K562 (cell line): ENCODE measurements at regions not wholly inside any gene's neighbourhood (a gene's known extent, or its start where the extent isn't known, plus 50 kb on each side); places are given as distances from the start of the nearest gene placed in this dataset.

ENCODE experiments used
- ATF1 ChIP-seq, 2 experiments: fragments of 450-650 bp in 1 of 2; IDR thresholded peaks; 2 replicates each; pipeline ENCODE4 v1.6.1; 2016; ENCODE audit warnings: missing compliant biosample characterization in 1 of 2, missing genetic modification characterization in 1 of 2
- ETV1 ChIP-seq: fragments of 450-650 bp; conservative IDR thresholded peaks from 2 replicates; pipeline ENCODE4 v1.6.1; 2016; ENCODE audit warnings: missing genetic modification characterization, control low read depth, low read depth, missing compliant biosample characterization
- EZH2 ChIP-seq: IDR thresholded peaks from 2 replicates; pipeline ENCODE4 v1.6.1; 2012; ENCODE audit warnings: low read depth, mild to moderate bottlenecking, inconsistent platforms, low read length, borderline replicate concordance
- KLF1 ChIP-seq: fragments of 450-650 bp; IDR thresholded peaks from 2 replicates; pipeline ENCODE4 v1.6.1; 2016; ENCODE audit warnings: missing genetic modification characterization, missing compliant biosample characterization
- NCOR1 ChIP-seq: fragments of 450-650 bp; IDR thresholded peaks from 2 replicates; pipeline ENCODE4 v1.6.1; 2016; ENCODE audit warnings: mild to moderate bottlenecking, moderate library complexity
- NRF1 ChIP-seq, 2 experiments: fragments of 450-650 bp; IDR thresholded peaks in 1 of 2; conservative IDR thresholded peaks in 1 of 2; 2 replicates each; pipeline ENCODE4 v1.6.1; 2014; ENCODE audit warnings: mild to moderate bottlenecking in 2 of 2
- U2AF2 ChIP-seq: fragments of 200-400 bp; formaldehyde crosslinking; optimal IDR thresholded peaks from 2 replicates; pipeline ENCODE3; 2017; ENCODE audit warnings: low read depth, mild to moderate bottlenecking, low read length
- ZKSCAN8 ChIP-seq: fragments of 200-800 bp; sonication (Bioruptor generic); IDR thresholded peaks from 2 replicates; pipeline ENCODE4 v1.6.1; 2016; ENCODE audit warnings: missing genetic modification characterization, missing compliant biosample characterization
- ZNF408 ChIP-seq: fragments of 250-450 bp; sonication (Bioruptor Pico); IDR thresholded peaks from 2 replicates; pipeline ENCODE4 v1.4.0; 2020; ENCODE audit warnings: low read depth, mild to moderate bottlenecking, moderate library complexity
- TF ChIP-seq, protein P1 (sequence below): sonication (generic); formaldehyde crosslinking; IDR thresholded peaks from 2 replicates; pipeline ENCODE4 v1.8.0; 2022; ENCODE audit warnings: mild to moderate bottlenecking, missing genetic modification reagents, borderline replicate concordance
- TF ChIP-seq, protein P2 (sequence below): fragments of 200-800 bp; sonication (Bioruptor generic); IDR thresholded peaks from 2 replicates; pipeline ENCODE4 v1.6.1; 2017; ENCODE audit warnings: missing genetic modification characterization, missing compliant biosample characterization
- TF ChIP-seq, protein P3 (sequence below): fragments of 450-650 bp; IDR thresholded peaks from 2 replicates; pipeline ENCODE4 v1.6.1; 2016; ENCODE audit warnings: low read depth
- TF ChIP-seq, protein P4 (sequence below): fragments of 250-450 bp; sonication (Bioruptor Pico); IDR thresholded peaks from 2 replicates; pipeline ENCODE4 v1.9.0; 2021; ENCODE audit warnings: mild to moderate bottlenecking, inconsistent platforms

DNA sequence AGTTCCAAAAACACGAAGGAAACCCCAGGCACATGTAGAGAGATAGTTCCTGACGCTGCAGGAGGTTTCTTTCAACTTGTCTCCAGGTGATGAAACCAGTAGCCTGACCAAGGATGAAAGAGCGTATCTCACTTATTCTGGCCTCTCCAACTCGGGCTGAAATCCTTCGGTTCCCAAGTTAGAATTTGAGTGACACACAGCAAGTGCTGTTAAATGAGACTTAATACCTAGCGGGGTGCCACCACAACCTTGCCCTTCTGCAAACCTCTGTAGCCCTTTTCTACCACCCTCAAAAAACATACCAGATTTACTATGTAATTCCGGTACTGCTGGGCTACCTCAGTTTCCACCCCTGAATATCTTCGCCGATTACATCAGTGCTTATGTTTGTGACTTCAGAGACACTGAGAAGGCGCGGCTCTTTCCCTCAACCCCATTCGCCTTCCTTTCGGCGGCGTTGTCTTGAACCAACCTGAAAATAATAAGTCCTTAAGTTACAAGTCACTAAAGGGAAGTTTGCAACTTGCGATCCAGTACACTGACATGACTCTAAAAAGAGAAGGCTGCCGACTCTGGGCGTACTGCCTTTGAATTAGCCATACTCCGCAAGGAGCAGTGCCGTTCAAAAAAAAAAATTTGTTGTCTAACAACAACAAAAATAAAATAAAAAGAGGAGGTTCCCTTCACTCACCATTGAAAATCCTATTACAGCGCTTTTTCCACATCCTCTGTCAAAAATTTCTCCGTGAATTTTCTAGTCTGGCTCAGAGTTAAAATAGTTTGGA lies 194.9 kb upstream of the ZNF184 start (continued):
- TF ChIP-seq, protein P1, sequence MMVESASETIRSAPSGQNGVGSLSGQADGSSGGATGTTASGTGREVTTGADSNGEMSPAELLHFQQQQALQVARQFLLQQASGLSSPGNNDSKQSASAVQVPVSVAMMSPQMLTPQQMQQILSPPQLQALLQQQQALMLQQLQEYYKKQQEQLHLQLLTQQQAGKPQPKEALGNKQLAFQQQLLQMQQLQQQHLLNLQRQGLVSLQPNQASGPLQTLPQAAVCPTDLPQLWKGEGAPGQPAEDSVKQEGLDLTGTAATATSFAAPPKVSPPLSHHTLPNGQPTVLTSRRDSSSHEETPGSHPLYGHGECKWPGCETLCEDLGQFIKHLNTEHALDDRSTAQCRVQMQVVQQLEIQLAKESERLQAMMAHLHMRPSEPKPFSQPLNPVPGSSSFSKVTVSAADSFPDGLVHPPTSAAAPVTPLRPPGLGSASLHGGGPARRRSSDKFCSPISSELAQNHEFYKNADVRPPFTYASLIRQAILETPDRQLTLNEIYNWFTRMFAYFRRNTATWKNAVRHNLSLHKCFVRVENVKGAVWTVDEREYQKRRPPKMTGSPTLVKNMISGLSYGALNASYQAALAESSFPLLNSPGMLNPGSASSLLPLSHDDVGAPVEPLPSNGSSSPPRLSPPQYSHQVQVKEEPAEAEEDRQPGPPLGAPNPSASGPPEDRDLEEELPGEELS: 0 out of 2 replicates have a peak, but pooled peaks have one; percentile 17
- 0 out of 2 replicates have a peak, but pooled peaks have one; percentile 52 for TF ChIP-seq ZKSCAN8 (CRISPR knock-in tag)
- TF ChIP-seq NCOR1: no peak
- no peak for TF ChIP-seq ETV1 (tag)
- TF ChIP-seq ZNF408 (CRISPR knock-in tag): no peak
- TF ChIP-seq U2AF2: no peak
- no peak for TF ChIP-seq ATF1 (CRISPR knock-in tag; IDR thresholded peaks at IDR 0.05)
- TF ChIP-seq ATF1 (tag; IDR thresholded peaks at IDR 0.05): no peak
- TF ChIP-seq, protein P2, sequence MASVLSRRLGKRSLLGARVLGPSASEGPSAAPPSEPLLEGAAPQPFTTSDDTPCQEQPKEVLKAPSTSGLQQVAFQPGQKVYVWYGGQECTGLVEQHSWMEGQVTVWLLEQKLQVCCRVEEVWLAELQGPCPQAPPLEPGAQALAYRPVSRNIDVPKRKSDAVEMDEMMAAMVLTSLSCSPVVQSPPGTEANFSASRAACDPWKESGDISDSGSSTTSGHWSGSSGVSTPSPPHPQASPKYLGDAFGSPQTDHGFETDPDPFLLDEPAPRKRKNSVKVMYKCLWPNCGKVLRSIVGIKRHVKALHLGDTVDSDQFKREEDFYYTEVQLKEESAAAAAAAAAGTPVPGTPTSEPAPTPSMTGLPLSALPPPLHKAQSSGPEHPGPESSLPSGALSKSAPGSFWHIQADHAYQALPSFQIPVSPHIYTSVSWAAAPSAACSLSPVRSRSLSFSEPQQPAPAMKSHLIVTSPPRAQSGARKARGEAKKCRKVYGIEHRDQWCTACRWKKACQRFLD: no peak
- TF ChIP-seq EZH2: no peak
- no peak for TF ChIP-seq KLF1
- no peak for TF ChIP-seq NRF1 (conservative IDR thresholded peaks at IDR 0.05 in 1 of 2, IDR thresholded peaks at IDR 0.05 in 1 of 2)
- TF ChIP-seq, protein P3, sequence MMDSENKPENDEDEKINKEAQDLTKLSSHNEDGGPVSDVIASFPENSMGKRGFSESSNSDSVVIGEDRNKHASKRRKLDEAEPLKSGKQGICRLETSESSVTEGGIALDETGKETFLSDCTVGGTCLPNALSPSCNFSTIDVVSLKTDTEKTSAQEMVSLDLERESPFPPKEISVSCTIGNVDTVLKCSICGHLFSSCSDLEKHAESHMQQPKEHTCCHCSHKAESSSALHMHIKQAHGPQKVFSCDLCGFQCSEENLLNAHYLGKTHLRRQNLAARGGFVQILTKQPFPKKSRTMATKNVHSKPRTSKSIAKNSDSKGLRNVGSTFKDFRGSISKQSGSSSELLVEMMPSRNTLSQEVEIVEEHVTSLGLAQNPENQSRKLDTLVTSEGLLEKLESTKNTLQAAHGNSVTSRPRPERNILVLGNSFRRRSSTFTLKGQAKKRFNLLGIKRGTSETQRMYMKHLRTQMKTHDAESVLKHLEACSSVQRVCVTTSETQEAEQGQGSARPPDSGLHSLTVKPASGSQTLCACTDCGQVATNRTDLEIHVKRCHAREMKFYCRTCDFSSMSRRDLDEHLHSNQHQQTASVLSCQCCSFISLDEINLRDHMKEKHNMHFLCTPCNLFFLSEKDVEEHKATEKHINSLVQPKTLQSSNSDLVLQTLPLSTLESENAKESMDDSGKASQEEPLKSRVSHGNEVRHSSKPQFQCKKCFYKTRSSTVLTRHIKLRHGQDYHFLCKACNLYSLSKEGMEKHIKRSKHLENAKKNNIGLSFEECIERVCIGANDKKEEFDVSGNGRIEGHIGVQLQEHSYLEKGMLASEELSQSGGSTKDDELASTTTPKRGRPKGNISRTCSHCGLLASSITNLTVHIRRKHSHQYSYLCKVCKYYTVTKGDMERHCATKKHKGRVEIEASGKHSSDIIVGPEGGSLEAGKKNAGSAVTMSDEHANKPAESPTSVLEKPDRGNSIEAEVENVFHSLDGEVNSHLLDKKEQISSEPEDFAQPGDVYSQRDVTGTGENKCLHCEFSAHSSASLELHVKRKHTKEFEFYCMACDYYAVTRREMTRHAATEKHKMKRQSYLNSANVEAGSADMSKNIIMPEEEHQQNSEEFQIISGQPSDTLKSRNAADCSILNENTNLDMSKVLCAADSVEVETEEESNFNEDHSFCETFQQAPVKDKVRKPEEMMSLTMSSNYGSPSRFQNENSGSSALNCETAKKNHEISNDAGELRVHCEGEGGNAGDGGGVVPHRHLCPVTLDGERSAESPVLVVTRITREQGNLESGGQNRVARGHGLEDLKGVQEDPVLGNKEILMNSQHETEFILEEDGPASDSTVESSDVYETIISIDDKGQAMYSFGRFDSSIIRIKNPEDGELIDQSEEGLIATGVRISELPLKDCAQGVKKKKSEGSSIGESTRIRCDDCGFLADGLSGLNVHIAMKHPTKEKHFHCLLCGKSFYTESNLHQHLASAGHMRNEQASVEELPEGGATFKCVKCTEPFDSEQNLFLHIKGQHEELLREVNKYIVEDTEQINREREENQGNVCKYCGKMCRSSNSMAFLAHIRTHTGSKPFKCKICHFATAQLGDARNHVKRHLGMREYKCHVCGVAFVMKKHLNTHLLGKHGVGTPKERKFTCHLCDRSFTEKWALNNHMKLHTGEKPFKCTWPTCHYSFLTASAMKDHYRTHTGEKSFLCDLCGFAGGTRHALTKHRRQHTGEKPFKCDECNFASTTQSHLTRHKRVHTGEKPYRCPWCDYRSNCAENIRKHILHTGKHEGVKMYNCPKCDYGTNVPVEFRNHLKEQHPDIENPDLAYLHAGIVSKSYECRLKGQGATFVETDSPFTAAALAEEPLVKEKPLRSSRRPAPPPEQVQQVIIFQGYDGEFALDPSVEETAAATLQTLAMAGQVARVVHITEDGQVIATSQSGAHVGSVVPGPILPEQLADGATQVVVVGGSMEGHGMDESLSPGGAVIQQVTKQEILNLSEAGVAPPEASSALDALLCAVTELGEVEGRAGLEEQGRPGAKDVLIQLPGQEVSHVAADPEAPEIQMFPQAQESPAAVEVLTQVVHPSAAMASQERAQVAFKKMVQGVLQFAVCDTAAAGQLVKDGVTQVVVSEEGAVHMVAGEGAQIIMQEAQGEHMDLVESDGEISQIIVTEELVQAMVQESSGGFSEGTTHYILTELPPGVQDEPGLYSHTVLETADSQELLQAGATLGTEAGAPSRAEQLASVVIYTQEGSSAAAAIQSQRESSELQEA: no peak
- TF ChIP-seq, protein P4, sequence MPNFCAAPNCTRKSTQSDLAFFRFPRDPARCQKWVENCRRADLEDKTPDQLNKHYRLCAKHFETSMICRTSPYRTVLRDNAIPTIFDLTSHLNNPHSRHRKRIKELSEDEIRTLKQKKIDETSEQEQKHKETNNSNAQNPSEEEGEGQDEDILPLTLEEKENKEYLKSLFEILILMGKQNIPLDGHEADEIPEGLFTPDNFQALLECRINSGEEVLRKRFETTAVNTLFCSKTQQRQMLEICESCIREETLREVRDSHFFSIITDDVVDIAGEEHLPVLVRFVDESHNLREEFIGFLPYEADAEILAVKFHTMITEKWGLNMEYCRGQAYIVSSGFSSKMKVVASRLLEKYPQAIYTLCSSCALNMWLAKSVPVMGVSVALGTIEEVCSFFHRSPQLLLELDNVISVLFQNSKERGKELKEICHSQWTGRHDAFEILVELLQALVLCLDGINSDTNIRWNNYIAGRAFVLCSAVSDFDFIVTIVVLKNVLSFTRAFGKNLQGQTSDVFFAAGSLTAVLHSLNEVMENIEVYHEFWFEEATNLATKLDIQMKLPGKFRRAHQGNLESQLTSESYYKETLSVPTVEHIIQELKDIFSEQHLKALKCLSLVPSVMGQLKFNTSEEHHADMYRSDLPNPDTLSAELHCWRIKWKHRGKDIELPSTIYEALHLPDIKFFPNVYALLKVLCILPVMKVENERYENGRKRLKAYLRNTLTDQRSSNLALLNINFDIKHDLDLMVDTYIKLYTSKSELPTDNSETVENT: no peak
